ENCODE measurements at regions not wholly inside any gene's neighbourhood (a gene's known extent, or its start where the extent isn't known, plus 50 kb on each side); places are given as distances from the start of the nearest gene placed in this dataset.

DNA sequence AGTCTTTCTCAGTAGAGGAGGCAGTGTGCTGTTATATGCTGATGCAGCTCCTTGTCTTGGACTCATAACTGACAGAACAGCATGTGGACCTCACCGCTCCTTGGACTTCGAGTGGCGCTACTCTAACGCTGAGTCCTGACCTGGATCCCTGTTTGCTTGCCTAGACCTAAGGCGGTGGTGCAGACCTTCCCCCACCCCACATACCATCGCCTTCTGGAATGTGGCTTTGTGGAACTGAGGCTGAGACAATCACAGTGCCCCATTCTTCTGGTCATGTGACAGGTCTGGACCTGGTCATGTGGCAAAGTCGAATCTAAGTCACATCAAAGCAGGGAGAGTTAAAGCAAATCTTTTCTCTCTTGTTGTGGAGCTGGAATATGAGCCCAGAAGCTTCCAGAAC, 190.7 kb upstream of the MKI67 start:
- DNase-seq: no peak

GRCh38 chr10:128318366-128318765, 192.1 kb upstream of the MKI67 start:
- no peak for DNase-seq

DNA sequence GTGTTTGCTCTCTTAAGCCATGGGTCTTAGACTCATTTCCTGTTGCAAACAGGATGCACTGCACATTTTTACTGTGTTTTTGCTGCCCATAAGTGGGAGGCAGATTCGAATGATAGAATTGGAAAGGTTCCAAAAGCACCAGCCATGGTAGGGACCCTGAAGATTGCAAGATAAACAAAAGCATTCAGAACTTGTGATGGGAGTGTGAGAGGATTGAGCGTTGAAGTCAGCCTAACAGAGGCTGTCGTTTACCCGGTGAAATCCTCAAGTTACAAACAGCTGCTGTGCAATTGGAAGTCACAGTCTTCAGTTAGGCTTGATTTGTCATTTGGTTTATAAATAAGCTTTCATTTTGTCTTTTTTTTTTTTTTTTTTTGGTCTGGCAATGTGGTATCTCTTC, 192.7 kb upstream of the MKI67 start:
- peak; percentile 34 for DNase-seq

DNA sequence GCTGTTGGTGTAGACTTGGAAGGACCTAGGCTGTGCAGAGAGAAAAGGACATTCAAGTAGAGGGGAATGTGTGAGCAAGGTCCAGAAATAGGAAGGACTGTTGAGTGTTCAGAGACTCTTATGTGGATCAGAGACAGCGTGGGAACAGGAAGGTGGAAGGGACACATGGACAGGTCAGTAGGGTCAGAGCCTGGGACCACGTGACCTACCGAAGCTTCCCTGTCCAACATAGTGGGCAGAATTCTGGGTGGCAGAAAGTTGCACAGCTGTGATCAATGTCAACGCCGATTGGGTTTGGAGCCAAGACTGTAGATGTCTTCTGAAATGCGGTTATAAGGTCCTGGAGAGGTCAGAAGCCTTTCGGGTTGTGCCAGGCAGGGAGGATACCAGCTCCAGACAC, 195.9 kb upstream of the MKI67 start:
- DNase-seq: no peak

DNA sequence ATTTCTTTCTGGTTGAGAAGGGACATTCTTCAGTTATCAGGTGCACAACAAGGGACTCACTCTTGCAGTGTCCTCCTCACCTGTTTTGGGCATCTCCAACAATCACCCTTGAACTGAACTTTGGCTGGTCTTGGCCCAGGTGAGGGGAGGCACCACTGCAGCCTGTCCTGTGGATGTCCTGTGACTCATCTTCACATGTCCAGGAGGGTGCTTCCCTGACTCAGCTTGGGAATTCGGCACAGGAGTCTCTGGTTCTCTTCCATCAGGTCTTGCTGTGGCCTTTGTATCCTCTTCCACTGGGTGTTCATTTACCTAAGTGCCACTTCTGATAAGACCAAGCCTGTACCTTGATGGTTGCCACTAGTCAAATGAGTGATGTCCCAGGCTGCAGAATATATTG, 196.7 kb upstream of the MKI67 start:
- no peak for DNase-seq

- no peak for DNase-seq
These were observed 198.0 kb upstream of the MKI67 start for GRCh38 chr10:128324058-128324827.

DNA sequence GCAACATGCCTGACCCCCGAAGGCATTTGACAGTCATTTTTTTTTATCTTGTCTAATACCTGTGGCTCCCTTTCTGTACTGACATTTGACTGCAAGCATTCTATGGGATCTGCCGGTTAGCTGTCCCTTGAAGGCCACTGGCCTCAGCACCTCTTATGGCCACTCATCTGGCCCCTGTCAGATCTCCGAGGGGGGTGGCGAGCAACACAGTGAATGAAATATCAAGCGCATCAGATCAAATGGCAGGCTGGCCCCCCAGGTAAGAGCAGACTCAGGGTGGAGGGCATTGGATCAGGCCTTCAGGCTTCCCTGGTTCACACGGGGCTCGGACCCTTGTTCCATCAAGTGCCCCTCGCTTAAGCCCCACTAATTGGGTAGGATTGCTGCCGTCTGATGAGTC, 199.6 kb upstream of the MKI67 start:
- DNase-seq: no peak

DNA sequence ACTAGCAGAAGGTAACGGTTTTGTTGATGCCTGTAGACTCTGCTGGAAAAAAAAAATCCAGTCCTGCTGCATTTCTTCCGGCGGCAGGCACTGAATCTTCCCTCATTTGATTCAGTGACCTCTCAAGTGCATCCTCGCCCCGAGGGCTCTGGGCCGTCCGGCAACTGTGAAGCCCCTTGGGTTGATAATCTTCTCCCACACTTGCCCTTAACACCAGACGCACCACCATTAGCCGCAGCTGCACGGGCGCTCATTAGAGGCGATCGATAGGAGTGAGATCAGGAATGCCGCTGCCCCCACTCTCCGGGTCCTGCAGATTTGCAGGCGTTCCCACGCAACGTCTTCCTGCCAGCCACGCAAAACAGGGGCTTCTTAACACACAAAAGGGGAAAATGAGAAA, 200.0 kb upstream of the MKI67 start:
- no peak for DNase-seq

DNA sequence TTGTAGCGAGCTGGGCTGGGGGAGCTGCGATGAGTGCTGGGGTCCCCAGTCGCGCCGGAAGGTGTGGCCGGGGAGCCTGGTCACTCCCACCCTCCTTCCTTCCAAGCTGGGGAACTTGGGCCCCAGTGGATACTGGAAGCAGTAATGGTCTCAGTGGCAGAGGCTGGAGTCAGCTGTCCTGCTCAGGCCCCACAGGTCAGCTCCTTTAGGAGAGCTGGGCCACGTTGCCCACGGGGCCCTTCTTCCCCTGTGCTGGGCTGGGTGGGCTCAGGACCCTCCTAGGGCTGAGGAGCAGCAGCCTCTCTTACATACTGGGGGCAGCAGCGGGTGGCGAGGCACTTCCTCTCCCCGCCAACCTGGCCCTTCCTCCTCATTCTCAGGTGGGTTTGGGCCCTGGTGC, 200.6 kb upstream of the MKI67 start:
- DNase-seq: no peak

- DNase-seq: no peak
These were observed 210.2 kb upstream of the MKI67 start for GRCh38 chr10:128336401-128336800.

DNA sequence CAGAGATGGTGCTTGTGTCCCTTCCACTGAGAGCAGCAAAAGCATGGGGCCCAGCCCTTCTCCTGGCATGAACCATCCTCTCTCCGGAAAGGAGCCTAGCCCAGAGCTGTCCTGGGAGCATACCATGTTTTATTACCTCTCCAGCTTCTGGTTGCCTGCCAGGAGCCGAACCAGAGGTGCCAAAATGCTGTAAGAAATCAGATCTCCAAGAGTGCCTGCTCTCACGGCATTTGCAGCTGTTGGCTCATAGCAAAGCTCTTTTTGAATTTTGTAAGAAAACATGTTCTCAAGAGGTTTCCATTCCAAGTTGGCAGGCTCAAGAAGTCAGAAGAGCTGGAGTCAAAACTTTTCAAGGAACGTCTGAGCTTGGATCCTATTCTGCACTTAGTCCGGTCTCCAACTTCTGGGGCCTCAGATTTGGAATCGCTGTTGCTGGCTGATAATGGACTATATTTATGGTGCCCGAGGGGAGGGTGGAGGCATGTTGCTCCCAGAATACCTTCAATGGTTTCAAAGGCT, 211.7 kb upstream of the MKI67 start:
- no peak for DNase-seq

- no peak for DNase-seq
These were observed 212.7 kb upstream of the MKI67 start for GRCh38 chr10:128338951-128339350.

DNA sequence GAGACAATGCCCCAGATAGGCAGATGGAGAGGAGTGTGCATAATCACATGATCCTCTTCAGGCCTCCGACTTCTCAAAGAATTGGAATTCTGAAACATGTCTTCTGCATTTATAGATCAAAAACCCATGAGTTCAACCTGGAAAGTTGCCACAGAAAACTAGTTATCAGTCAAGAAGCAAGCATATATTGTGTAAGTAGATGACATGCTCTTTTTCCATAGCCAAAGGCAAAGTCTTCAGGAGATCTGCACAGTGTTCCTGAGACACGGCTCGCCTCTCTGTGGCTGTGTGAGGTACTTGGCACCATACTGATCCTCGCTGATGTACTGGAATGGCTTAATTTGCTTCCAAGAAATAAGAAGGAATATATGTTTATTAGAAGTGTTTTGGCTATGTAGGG, 213.5 kb upstream of the MKI67 start:
- DNase-seq: no peak

GRCh38 chr10:128345353-128345752, 219.1 kb upstream of the MKI67 start:
- no peak for DNase-seq

DNA sequence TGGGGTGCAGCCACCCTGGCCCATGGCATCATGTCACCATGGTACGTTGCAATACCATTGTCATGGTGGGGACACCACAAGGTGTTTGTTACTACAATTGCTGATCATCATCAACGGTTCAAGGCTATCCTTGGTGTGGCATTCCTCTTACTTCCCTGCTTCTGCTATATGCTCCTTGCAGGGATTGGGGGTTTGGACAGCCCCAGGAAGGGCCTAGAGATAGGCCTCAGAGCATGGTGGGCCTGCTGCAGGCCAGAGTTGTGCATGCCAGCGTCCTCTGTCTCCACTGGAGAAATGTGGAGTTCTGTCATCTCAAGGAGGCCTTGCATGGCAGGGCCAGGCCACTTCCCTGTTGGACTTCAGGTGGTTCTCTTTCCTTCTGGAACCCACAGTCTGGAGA, 234.6 kb upstream of the MKI67 start:
- DNase-seq: no peak

- no peak for DNase-seq
These were observed 235.3 kb upstream of the MKI67 start for GRCh38 chr10:128361487-128361886.

- no peak for DNase-seq
These were observed 236.3 kb upstream of the MKI67 start for GRCh38 chr10:128362514-128362913.

- no peak for DNase-seq
These were observed 238.4 kb upstream of the MKI67 start for GRCh38 chr10:128364631-128365030.

DNA sequence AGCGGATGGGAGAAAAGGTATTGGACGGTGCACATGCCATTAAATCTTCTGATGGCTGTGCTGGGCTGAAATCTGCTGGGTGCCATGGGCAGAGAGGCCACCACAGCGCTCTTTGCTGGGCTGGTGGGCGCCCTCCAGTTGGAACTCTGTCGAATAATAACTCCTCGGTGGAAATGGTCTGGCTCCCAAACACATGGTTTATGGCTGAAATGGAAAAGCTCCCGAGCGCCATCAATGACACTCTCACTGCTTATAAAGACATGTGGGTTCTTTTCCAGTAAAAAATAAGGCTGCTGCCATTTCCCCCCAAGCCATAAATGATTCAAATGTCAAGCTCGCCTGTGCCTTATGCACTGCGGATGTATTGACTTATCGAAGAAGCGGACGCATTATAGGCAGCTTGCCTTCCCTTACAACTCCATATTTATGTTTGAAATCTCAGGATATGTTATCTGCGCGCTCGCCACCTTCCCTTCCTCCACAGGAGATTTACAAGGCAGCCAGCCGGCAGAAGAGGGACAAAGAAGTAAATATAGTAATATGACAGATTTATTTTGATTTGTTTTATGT, 239.0 kb upstream of the MKI67 start:
- no peak for DNase-seq

- DNase-seq: no peak
These were observed 241.6 kb upstream of the MKI67 start for GRCh38 chr10:128367807-128368206.

- no peak for DNase-seq
These were observed 243.0 kb upstream of the MKI67 start for GRCh38 chr10:128369101-128369650.

- DNase-seq: no peak
These were observed 247.0 kb upstream of the MKI67 start for GRCh38 chr10:128373071-128373749.

DNA sequence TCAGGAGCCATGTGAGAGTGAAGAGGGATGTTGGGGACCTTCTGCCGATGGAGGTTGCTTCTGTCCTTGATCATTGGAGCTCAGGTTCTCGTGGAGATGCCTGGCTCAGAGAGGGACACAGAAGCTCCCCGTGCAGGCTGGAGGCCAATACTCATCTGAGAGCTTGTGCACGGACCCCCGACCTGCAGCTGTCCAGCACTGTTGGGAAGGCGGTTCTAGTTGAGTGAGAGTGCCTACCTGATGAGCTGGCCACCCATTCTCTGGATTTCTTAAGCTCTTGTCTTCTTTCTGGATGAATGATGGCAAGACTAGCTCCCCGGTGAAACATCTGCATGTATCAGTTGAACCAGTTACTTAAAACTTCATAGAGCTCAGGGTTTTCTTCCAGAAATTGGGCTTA, 247.6 kb upstream of the MKI67 start:
- no peak for DNase-seq
